ENCODE measurements at regions not wholly inside any gene's neighbourhood (a gene's known extent, or its start where the extent isn't known, plus 50 kb on each side); places are given as distances from the start of the nearest gene placed in this dataset.

DNA sequence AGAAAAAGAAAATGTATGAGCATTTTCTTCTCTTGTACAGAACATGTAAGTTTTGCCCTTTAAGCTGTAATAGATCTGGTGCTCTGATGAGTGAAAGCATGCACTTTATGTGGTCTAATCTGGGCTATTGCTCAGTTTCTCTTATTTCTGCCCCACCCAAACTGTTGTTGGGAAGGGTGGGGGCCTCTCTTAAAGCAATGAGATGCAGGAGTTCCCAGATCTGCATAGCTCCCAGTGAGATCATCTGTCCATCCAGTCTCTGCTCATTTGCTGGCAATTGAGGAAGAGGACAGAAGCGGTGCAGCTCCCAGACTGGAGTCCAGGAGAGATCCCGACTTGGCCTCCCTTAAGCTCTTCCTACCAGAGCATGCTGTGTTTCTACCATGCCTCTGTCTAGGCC, 114.9 kb upstream of the SORCS3 start:
- Histone ChIP-seq H3K9me3 (ENCODE audit: control insufficient read depth in 5 of 5, low read length in 5 of 5) (peaks cover 0 to 2% (median 0%) of the 10 kb centered on the region in 5 donors), H3K4me1 (ENCODE audit: control insufficient read depth in 5 of 5, insufficient read depth in 5 of 5, low read length in 5 of 5) (no peaks in the 10 kb centered on the region), H3K36me3 (ENCODE audit: control insufficient read depth in 5 of 5, insufficient read depth in 5 of 5, low read length in 5 of 5) (no peaks in the 10 kb centered on the region), H3K27me3 (ENCODE audit: control insufficient read depth in 5 of 5, insufficient read depth in 4 of 5, low read length in 5 of 5) (peaks cover 0 to 4% (median 0%) of the 10 kb centered on the region in 5 donors), H3K27ac (ENCODE audit: low read depth, low read length) (no peak overlapping the region), H3K4me3 (ENCODE audit: low read depth in 1 of 5, low read length in 5 of 5) (no peak overlapping the region), H3K9ac (ENCODE audit: low read length in 5 of 5) (no peak overlapping the region)

DNA sequence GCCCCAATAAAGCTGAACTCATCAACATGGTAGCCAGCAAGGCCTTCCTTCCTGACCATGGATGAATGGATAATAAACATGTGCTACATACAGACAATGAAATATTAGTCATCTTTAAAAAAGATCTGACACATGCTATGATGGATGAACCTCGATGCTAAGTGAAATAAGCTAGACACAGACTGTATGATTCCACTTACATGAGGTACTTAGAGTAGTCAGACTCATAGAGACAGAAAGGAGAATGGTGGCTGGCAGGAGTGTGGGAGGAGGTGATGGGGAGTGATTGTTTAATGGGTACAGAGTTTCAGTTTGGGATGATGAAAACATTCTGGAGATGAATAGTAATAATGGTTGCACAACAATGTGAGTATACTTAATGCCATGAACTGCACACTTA, 114.1 kb upstream of the SORCS3 start:
- Histone ChIP-seq H3K9me3 (ENCODE audit: control insufficient read depth in 5 of 5, low read length in 5 of 5) (peaks cover 0 to 2% (median 0%) of the 10 kb centered on the region in 5 donors), H3K27me3 (ENCODE audit: control insufficient read depth in 5 of 5, insufficient read depth in 4 of 5, low read length in 5 of 5) (no peaks in the 10 kb centered on the region), H3K9ac (ENCODE audit: low read length in 5 of 5) (no peak overlapping the region), H3K4me3 (ENCODE audit: low read depth in 1 of 5, low read length in 5 of 5) (no peak overlapping the region), H3K27ac (ENCODE audit: low read depth, low read length) (no peak overlapping the region), H3K36me3 (ENCODE audit: control insufficient read depth in 5 of 5, insufficient read depth in 5 of 5, low read length in 5 of 5) (no peaks in the 10 kb centered on the region), H3K4me1 (ENCODE audit: control insufficient read depth in 5 of 5, insufficient read depth in 5 of 5, low read length in 5 of 5) (no peaks in the 10 kb centered on the region)

- H3K9ac ChIP-seq (ENCODE audit: low read length in 5 of 5), result no peak overlapping the region
- peaks cover 0 to 2% (median 0%) of the 10 kb centered on the region in 5 donors for H3K27me3 ChIP-seq (ENCODE audit: control insufficient read depth in 5 of 5, insufficient read depth in 4 of 5, low read length in 5 of 5)
- no peak overlapping the region for H3K27ac ChIP-seq (ENCODE audit: low read depth, low read length)
- H3K4me1 ChIP-seq (ENCODE audit: control insufficient read depth in 5 of 5, insufficient read depth in 5 of 5, low read length in 5 of 5), result no peaks in the 10 kb centered on the region
- H3K36me3 ChIP-seq (ENCODE audit: control insufficient read depth in 5 of 5, insufficient read depth in 5 of 5, low read length in 5 of 5), result no peaks in the 10 kb centered on the region
- H3K9me3 ChIP-seq (ENCODE audit: control insufficient read depth in 5 of 5, low read length in 5 of 5), result peaks cover 0 to 2% (median 0%) of the 10 kb centered on the region in 5 donors
- H3K4me3 ChIP-seq (ENCODE audit: low read depth in 1 of 5, low read length in 5 of 5), result no peak overlapping the region
These were observed 100.9 kb upstream of the SORCS3 start for GRCh38 chr10:104540181-104540580.

GRCh38 chr10:104541820-104542219, 99.3 kb upstream of the SORCS3 start:
- H3K27me3 ChIP-seq (ENCODE audit: control insufficient read depth in 5 of 5, insufficient read depth in 4 of 5, low read length in 5 of 5), result peaks cover 0 to 2% (median 0%) of the 10 kb centered on the region in 5 donors
- no peaks in the 10 kb centered on the region for H3K4me1 ChIP-seq (ENCODE audit: control insufficient read depth in 5 of 5, insufficient read depth in 5 of 5, low read length in 5 of 5)
- peaks cover 0 to 2% (median 0%) of the 10 kb centered on the region in 5 donors for H3K9me3 ChIP-seq (ENCODE audit: control insufficient read depth in 5 of 5, low read length in 5 of 5)
- no peaks in the 10 kb centered on the region for H3K36me3 ChIP-seq (ENCODE audit: control insufficient read depth in 5 of 5, insufficient read depth in 5 of 5, low read length in 5 of 5)
- no peak overlapping the region for H3K4me3 ChIP-seq (ENCODE audit: low read depth in 1 of 5, low read length in 5 of 5)
- no peak overlapping the region for H3K27ac ChIP-seq (ENCODE audit: low read depth, low read length)
- no peak overlapping the region for H3K9ac ChIP-seq (ENCODE audit: low read length in 5 of 5)

GRCh38 chr10:104546336-104546735, 94.8 kb upstream of the SORCS3 start:
- Histone ChIP-seq H3K4me3 (ENCODE audit: low read depth in 1 of 5, low read length in 5 of 5) (no peak overlapping the region), H3K9me3 (ENCODE audit: control insufficient read depth in 5 of 5, low read length in 5 of 5) (peaks cover 0 to under 1% (median 0%) of the 10 kb centered on the region in 5 donors), H3K9ac (ENCODE audit: low read length in 5 of 5) (no peak overlapping the region), H3K27ac (ENCODE audit: low read depth, low read length) (no peak overlapping the region), H3K27me3 (ENCODE audit: control insufficient read depth in 5 of 5, insufficient read depth in 4 of 5, low read length in 5 of 5) (no peaks in the 10 kb centered on the region), H3K36me3 (ENCODE audit: control insufficient read depth in 5 of 5, insufficient read depth in 5 of 5, low read length in 5 of 5) (no peaks in the 10 kb centered on the region), H3K4me1 (ENCODE audit: control insufficient read depth in 5 of 5, insufficient read depth in 5 of 5, low read length in 5 of 5) (no peaks in the 10 kb centered on the region)

GRCh38 chr10:104546756-104547155, 94.3 kb upstream of the SORCS3 start:
- no peaks in the 10 kb centered on the region for H3K4me1 ChIP-seq (ENCODE audit: control insufficient read depth in 5 of 5, insufficient read depth in 5 of 5, low read length in 5 of 5)

GRCh38 chr10:104548090-104548489, 93.0 kb upstream of the SORCS3 start:
- Histone ChIP-seq H3K27me3 (ENCODE audit: control insufficient read depth in 5 of 5, insufficient read depth in 4 of 5, low read length in 5 of 5) (peaks cover 0 to 4% (median 0%) of the 10 kb centered on the region in 5 donors), H3K4me1 (ENCODE audit: control insufficient read depth in 5 of 5, insufficient read depth in 5 of 5, low read length in 5 of 5) (no peaks in the 10 kb centered on the region), H3K9ac (ENCODE audit: low read length in 5 of 5) (no peak overlapping the region), H3K4me3 (ENCODE audit: low read depth in 1 of 5, low read length in 5 of 5) (no peak overlapping the region), H3K9me3 (ENCODE audit: control insufficient read depth in 5 of 5, low read length in 5 of 5) (no peaks in the 10 kb centered on the region), H3K36me3 (ENCODE audit: control insufficient read depth in 5 of 5, insufficient read depth in 5 of 5, low read length in 5 of 5) (no peaks in the 10 kb centered on the region), H3K27ac (ENCODE audit: low read depth, low read length) (no peak overlapping the region)

More at GRCh38 chr10:104546756-104547155, 94.3 kb upstream of the SORCS3 start:
- H3K4me3 ChIP-seq (ENCODE audit: low read depth in 1 of 5, low read length in 5 of 5), result no peak overlapping the region
- H3K27me3 ChIP-seq (ENCODE audit: control insufficient read depth in 5 of 5, insufficient read depth in 4 of 5, low read length in 5 of 5), result peaks cover 0 to 2% (median 0%) of the 10 kb centered on the region in 5 donors
- no peak overlapping the region for H3K27ac ChIP-seq (ENCODE audit: low read depth, low read length)
- H3K9me3 ChIP-seq (ENCODE audit: control insufficient read depth in 5 of 5, low read length in 5 of 5), result no peaks in the 10 kb centered on the region
- no peaks in the 10 kb centered on the region for H3K36me3 ChIP-seq (ENCODE audit: control insufficient read depth in 5 of 5, insufficient read depth in 5 of 5, low read length in 5 of 5)
- H3K9ac ChIP-seq (ENCODE audit: low read length in 5 of 5), result no peak overlapping the region

DNA sequence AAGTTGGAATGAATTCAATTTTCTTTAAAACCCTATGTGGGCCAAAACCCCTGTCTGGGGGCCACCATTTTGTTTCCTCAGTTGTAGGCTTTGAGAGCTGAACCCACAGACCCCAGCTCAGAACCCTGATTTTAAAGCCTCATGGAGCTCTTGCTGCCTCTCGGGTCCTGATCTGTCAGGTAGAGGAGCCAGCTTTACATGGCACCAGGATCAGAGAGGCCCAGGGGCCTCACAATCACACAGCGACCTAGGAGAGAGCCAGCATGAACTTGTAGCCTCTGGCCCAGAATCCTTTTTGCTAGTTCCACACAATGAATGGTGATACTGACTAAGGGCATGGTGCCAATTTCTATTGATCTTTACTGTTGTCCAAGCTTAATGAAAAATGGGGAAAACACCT, 84.3 kb upstream of the SORCS3 start:
- no peaks in the 10 kb centered on the region for H3K4me1 ChIP-seq (ENCODE audit: control insufficient read depth in 5 of 5, insufficient read depth in 5 of 5, low read length in 5 of 5)
- no peaks in the 10 kb centered on the region for H3K36me3 ChIP-seq (ENCODE audit: control insufficient read depth in 5 of 5, insufficient read depth in 5 of 5, low read length in 5 of 5)
- peaks cover 0 to 3% (median 0%) of the 10 kb centered on the region in 5 donors for H3K9me3 ChIP-seq (ENCODE audit: control insufficient read depth in 5 of 5, low read length in 5 of 5)
- peaks cover 0 to 4% (median 0%) of the 10 kb centered on the region in 5 donors for H3K27me3 ChIP-seq (ENCODE audit: control insufficient read depth in 5 of 5, insufficient read depth in 4 of 5, low read length in 5 of 5)
- H3K27ac ChIP-seq (ENCODE audit: low read depth, low read length), result no peak overlapping the region
- H3K4me3 ChIP-seq (ENCODE audit: low read depth in 1 of 5, low read length in 5 of 5), result no peak overlapping the region
- no peak overlapping the region for H3K9ac ChIP-seq (ENCODE audit: low read length in 5 of 5)

DNA sequence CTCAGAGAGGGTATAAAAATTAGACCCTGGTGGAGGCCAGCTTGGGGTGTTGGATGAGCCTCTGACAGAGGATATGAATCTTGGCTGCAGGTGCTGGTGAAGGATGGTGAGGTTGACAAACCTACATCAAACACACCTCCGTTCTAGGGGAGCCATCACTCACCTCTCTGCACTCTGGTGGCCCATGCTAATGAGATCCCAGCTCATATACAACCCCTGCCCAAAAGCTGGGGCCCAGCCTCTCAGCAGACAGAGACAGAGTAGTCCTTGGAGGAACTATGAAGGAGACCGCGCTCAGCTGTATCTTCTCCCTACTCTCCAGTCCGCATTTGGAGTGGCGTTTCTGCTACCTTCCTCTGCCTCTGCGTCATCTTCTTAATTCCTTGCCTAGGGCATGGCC, 83.1 kb upstream of the SORCS3 start:
- peaks cover 0 to 3% (median 0%) of the 10 kb centered on the region in 5 donors for H3K9me3 ChIP-seq (ENCODE audit: control insufficient read depth in 5 of 5, low read length in 5 of 5)
- no peaks in the 10 kb centered on the region for H3K36me3 ChIP-seq (ENCODE audit: control insufficient read depth in 5 of 5, insufficient read depth in 5 of 5, low read length in 5 of 5)
- no peak overlapping the region for H3K4me3 ChIP-seq (ENCODE audit: low read depth in 1 of 5, low read length in 5 of 5)
- no peak overlapping the region for H3K9ac ChIP-seq (ENCODE audit: low read length in 5 of 5)
- no peaks in the 10 kb centered on the region for H3K4me1 ChIP-seq (ENCODE audit: control insufficient read depth in 5 of 5, insufficient read depth in 5 of 5, low read length in 5 of 5)
- H3K27me3 ChIP-seq (ENCODE audit: control insufficient read depth in 5 of 5, insufficient read depth in 4 of 5, low read length in 5 of 5), result peaks cover 0 to 4% (median 0%) of the 10 kb centered on the region in 5 donors
- no peak overlapping the region for H3K27ac ChIP-seq (ENCODE audit: low read depth, low read length)

GRCh38 chr10:104559935-104560334, 81.2 kb upstream of the SORCS3 start:
- H3K27ac ChIP-seq (ENCODE audit: low read depth, low read length), result no peak overlapping the region
- H3K9ac ChIP-seq (ENCODE audit: low read length in 5 of 5), result no peak overlapping the region
- peaks cover 0 to 5% (median 0%) of the 10 kb centered on the region in 5 donors for H3K27me3 ChIP-seq (ENCODE audit: control insufficient read depth in 5 of 5, insufficient read depth in 4 of 5, low read length in 5 of 5)
- H3K36me3 ChIP-seq (ENCODE audit: control insufficient read depth in 5 of 5, insufficient read depth in 5 of 5, low read length in 5 of 5), result no peaks in the 10 kb centered on the region
- H3K4me1 ChIP-seq (ENCODE audit: control insufficient read depth in 5 of 5, insufficient read depth in 5 of 5, low read length in 5 of 5), result no peaks in the 10 kb centered on the region
- no peak overlapping the region for H3K4me3 ChIP-seq (ENCODE audit: low read depth in 1 of 5, low read length in 5 of 5)
- H3K9me3 ChIP-seq (ENCODE audit: control insufficient read depth in 5 of 5, low read length in 5 of 5), result peaks cover 0 to 3% (median 0%) of the 10 kb centered on the region in 5 donors
